OCI-M2 (cell line): ENCODE measurements at regions not wholly inside any gene's neighbourhood (a gene's known extent, or its start where the extent isn't known, plus 50 kb on each side); places are given as distances from the start of the nearest gene placed in this dataset.
"Not testable (repeated sequence)": the region's sequence is repeated elsewhere in the genome, so short reads cannot be mapped to it uniquely, and the experiment has no call there.

Experiments used
- DNase-seq: peaks from one replicate; lab custom pipeline; 2025; ENCODE audit not compliant: unreplicated experiment; lab: John Stamatoyannopoulos, UW

DNA sequence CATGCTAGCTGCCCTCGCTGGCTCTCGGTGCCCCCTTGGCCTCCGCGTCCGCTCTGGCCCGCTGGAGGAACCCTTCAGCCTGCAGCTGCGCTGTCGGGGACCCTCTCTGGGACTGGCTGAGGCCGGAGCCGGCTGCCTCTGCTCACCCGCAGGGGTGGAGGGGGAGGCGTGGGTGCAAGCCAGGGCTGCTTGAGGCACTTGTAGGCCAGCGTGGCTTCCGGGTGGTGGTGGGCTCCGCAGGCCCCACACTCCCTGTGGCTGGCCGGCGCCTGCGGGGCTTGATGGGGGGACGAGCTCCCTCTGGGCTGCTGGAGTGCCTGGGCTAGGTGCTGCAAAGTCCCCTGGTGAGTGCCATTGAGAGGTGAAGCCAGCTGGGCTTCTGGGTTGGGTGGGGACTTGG lies 429.6 kb downstream of the LRRC70 start:
- DNase-seq = no peak

DNA sequence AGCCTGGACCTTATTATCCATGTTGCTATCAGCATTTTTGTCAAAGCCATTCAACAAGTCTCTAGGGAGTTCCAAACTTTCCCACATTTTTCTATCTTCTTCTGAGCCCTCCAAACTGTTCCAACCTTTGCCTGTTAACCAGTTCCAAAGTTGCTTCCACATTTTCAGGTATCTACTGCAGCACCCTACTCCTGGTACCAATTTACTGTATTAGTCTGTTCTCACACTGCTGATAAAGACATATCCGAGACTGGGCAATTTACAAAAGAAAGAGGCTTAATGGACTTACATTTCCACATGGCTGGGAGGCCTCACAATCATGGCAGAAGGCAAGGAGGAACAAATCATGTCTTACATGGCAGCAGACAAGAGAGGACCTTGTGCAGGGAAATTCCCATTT lies 416.2 kb downstream of the LRRC70 start:
- not testable (repeated sequence) for DNase-seq

DNA sequence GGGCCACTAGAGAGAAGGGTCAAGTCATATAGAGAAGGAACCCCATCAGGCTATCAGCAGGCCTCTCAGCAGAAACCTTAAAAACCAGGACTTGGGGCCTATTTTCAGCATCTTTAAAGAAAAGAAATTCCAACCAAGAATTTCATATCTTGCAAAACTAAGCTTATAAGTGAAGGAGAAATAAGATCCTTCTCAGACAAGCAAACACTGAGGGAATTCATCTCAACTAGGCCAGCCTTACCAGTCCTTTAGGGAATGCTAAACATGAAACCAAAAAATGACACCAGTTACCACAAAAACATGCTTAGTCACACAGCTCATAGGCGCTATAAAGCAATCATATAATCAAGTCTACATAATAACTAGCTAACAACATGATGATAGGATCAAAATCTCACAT lies 407.1 kb downstream of the LRRC70 start:
- DNase-seq = no peak

DNA sequence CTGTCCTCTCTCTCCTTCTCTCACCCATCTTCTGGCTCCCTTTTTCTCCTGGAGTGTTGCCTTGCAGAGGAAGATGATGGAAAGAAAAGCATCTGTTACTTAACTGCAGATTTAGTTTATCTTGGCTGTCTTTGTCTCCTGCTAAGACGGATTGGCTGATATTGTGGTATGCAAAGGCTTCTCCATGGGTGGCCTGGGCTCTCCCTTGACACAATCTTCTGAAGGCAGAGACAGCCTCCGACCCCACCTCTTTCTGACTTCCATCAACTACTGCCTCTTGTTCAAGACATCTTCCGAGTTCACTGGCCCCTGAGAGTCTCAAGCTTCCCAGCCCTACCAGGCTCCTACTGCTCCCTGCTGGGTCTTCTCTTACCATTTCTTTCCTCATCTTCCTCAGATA lies 403.7 kb downstream of the LRRC70 start:
- no peak for DNase-seq

DNA sequence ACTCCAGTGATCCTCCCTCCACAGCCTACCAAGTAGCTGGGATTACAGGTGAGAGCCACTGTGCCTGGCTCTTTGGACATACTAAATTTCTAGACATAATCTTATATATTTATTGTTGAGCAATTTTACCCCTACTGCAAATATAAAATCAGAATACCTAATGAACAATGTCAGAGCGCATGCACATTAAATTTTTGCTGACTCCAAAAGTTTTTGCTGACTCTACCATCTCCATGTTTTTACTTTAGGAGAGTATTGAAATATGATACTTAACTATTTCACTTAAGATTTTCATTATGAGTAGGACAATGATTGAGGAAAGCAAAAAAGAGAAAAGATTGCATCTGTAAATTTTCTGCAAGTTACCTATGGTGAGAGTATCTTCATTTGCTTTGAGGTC lies 402.3 kb downstream of the LRRC70 start:
- no peak for DNase-seq

DNA sequence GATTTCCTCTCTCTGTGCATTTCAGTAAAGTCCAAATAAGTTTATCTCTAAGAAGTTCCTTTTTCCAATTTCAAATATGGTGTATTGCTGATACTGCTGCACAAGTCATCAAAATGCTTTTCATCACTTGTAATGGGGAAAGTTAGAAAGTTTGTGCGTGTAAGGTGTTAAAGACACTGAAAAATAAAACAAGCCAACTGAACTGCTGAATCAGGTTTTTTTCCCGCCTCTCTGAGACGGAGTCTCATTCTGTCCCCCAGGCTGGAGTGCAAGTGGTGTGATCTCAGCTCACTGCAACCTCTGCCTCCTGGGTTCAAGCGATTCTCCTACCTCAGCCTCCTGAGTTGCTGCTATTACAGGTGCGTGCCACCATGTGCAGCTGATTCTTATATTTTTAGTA lies 400.9 kb downstream of the LRRC70 start:
- no peak for DNase-seq

DNA sequence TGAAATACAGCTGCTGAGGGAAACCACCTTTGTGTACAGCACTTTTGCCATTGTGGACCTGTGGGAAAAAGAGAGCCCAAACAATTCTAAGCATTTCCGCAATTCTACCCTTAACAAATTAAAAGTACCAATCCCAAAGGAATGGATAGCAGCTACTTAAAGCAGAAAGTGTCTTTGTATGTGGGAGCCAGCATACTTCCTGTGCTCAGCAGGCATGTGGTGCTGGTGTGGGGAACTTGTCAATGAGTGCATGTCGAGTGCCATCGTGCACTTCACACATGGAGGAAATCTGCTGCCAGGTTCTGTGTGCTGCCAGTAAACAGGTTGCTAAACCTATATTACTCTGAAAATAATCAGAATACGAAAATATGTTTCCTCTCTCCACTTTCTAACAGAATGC lies 399.0 kb downstream of the LRRC70 start:
- no peak for DNase-seq

DNA sequence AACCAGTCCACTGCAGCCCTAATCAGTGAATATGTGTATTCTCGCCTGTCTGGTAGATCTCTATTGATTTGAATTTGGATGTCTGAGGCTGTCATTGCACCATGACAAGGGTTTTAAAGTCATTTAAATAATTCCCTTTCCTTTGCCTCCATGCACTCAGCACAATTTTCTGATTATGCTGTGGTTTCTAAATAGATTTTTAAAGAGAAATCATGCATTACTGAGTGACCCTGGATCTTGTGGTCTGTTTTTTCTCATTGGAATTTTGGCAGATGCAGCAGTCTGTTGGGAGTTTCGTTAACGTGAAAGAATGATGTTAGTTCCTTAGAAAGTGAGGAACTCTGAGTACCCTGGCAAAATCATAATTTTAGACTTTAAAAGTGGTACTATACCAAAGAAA lies 396.0 kb downstream of the LRRC70 start:
- DNase-seq = no peak

DNA sequence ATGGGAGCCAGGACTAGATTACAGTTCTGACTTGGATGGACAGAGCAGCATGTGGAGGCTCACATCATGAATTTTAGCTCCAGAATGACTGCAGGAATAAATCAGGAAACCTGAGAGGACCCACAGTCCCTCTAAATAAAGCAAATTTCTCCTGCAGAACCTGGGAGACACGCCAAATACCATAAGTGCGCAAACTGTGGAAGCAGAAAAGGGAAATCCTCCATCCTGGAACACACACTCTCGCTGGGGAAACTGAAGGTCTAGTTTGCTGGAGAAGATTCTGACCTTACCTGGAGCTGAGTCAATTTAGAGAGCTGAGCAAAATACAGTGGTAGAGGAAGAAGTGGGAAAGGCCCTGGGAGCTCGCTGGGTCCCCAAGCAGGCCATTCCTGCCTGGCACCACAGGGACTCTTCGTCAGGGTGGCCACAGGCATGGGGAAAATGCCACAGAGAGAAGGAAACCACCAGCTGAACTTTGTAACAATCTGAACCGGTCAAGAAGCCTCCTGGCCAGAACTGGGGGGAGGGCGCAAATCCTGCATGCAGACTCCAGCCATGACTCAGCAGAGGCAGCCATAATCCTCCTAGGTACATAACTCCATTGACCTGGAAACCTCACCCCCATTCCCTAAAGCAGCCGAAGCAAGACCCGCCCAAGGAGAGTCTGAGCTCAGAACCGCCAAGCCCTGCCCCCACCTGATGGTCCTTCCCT lies 390.9 kb downstream of the LRRC70 start:
- DNase-seq = no peak

DNA sequence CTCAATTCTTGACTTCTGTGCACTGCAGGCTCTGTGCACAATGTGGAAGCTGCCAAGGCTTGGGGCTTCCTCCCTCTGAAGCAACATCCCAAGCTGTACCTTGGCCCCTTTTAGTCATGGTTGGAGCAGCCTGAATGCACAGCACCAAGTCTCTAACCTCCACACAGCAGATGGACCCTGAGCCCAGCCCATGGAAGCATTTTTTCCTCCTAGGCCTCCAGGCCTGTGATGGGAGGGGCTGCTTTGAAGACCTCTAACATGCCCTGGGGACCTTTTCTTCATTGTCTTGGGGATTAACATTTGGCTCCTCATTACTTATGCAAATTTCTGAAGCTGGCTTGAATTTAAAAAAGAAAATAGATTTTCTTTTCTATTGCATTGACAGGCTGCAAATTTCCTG lies 385.8 kb downstream of the LRRC70 start:
- DNase-seq = no peak

DNA sequence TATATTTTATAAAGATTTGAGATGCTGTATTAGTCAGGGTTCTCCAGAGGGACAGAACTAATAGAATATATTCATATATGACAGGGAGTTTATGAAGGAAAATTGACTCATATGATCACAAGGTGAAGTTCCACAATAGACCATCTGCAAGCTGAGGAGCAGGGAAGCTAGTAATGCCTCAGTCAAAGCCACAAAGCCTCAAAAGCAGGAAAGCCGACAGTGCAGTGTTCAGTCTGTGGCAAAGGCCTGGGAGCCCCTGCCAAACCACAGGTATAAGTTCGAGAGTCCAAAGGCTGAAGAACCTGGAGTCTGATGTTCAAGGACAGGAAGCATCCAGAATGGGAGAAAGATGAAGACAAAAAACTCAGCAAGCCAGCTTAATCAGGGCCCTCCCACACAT lies 382.2 kb downstream of the LRRC70 start:
- no peak for DNase-seq

DNA sequence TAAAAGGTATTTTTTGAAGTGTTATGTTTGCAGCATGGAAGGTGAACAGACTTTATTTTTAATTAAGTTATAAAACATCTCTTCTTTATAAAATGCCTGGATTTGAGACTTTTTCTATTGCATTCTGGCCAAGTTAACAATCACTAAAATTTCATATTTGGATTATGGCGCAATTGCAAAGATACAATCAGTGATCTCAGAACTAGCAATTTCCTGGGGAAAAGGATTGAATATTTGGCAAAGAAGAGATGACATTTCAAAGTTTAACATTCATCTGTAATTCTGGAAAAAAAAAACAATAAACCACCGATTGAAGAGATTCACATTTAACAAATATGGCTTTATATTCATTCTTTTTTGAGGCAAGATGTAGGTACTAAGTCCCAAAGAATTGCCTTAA lies 378.0 kb downstream of the LRRC70 start:
- DNase-seq = no peak

DNA sequence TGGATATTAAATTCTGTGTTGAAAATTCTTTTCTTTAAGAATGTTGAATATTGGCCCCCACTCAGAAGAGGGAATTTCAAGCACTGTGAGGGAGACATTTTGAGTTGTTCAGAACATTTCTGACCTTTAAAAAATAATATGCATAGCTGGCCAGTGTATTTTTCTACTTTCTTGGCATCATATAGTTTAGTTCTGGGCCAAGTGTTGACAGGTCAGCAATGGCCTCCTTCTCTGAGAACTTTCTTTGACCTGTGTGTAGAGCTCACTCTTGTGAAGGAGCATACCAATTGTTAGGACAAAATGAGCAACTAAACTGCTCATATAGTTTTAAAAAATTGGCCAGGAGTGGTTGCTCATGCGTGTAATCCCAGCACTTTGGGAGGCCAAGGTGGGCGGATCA lies 376.0 kb downstream of the LRRC70 start:
- DNase-seq = no peak

DNA sequence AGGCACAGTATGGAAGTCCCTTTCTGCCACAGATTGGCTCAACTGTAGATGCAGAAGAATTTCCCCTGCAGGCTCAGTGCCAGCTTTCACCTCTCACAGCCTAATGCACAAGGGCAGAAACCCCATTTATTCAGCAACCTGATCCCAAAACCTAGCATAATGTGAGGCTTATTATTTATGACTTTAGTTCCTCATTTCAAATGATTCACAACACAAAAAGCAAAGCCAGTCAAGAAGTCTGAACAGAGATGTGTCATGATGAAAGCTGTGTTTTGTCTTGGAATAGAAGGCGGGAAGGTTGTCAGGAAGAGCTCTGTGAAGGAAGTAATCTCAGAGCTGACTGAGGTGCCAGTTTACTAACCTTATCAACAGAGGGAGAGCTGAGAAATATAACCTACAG lies 369.7 kb downstream of the LRRC70 start:
- no peak for DNase-seq

DNA sequence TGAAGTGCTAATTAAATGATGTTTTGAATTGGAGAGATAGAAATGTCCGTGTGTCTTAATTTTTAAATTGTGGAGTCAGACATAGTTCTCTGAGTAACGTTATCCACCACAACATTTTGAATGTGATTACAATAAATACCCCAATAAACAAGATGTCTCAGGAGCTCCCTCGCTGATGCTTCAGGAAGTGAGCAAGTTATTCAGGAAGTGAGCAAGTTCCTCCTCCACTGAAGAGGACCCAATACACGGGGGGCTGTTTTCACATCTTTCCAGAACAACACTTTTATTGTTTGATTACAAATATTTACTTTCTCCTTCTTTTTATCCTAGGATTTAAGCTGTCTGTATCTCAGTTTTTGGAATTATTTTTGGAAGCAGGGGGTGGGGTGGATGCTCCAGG lies 363.8 kb downstream of the LRRC70 start:
- DNase-seq = no peak

DNA sequence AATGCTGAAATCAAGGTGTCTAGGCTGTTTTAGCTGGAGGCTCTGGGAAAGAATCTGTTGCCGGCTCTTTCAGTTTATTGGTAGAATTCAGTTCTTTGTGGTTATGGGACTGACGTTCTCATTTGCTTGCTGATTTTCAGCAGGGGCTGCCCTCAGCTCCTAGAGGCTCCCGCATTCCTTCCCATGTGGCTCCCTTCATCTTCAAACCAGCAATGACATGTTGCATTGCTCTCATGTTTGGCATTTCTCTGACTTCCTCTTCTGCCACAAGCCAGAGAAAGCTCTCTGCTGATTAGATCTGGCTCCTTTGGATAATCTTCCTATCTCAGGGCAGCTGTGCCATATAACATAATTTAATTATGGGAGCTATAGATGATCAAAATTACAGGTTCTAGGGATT lies 360.3 kb downstream of the LRRC70 start:
- DNase-seq = no peak

DNA sequence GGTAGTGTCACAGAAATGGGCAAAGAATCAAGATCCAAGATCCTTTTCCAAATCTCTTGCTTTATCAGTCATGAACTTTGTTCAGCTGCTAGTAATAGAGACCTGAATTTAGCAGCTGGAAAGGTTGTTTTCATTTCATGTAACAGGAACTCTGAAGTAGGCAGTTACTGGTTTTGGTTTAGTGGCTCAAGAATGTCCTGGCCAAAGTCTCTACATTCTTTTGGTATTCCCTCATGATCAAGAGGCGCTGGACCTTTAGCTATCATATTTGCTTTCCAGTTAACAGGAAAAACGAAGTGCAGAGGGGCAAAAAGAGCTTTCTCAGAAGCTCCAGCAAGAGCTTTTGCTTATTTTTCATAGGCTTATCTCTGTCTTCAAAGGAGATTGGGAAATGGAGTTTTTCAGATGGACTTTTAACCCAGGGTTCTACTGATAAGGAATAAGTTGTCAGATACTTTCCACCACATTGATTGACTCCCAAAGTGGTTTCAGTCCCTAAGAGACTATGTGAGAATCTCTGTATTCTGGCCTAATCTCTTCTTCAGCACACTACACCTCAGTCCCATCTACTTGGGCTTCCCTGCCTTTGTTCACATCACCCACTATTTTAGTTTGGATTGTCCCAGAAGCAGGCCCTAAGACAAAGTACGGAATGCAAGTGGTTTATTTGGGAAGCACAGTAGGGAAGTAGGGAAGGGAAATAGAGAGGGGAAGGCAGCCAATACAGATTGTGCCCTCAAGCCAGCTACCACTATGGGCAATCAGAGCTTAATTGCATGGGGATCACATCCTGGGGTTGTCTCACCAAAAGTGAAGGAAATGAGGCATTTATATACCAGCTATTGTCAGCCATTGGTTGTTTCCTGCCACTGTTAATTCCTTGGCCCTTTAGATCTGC lies 359.3 kb downstream of the LRRC70 start:
- DNase-seq = no peak

DNA sequence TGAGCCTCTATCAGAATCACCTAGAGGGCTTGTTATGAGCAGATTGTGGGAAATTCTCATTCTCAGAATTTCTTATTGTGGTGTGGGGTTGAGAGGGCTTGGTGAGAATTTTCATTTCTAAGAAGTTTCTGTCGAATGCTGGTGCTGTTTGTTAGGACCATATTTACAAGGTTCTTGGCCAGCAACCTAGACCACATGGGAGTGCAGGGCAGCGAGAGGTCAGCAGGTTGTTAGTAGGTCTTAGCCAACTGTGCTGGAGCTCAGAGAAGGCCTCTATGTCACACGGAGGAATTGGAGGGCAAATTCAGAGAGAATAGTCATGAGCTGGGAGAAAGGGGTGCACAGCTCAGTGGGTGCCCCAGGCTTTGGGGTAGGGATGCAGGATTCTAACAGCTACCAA lies 357.0 kb downstream of the LRRC70 start:
- DNase-seq = no peak

DNA sequence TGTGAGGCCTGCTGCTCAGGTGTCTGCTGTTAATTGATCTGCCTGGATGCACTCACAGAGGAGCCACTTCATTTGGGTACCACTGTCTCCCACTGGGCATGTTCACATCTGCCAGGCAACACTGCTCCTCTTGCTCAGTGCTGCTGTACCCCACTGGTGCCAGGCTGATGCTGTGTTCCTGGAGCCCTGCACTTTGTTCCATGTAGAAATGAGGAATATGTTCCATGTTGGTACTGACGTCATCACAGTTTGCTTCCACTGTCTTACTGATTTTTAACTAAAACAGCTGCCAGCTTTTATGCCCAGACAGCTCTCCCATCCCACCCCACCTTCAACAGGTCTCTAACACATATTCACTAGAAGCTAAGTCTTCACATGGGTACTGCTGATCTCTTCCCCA lies 355.7 kb downstream of the LRRC70 start:
- DNase-seq = no peak

DNA sequence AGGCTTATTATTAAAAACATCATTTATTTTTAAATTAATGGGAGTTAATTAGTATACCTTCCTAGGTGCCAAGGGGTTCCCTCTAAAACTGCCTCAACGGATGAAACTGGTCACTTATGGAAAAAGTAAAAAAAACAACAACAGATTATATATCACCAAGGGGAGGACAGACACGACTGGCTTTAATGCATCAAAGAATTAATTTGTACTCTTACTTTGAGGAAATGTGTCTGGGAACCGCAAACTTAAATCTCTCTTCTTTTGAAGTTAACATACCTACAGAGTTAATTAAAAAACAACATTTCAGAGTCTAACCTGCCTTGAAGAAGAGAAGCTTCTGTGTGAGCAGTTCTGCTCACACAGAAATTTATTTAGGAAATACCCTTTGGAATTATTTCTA lies 354.6 kb downstream of the LRRC70 start:
- no peak for DNase-seq

DNA sequence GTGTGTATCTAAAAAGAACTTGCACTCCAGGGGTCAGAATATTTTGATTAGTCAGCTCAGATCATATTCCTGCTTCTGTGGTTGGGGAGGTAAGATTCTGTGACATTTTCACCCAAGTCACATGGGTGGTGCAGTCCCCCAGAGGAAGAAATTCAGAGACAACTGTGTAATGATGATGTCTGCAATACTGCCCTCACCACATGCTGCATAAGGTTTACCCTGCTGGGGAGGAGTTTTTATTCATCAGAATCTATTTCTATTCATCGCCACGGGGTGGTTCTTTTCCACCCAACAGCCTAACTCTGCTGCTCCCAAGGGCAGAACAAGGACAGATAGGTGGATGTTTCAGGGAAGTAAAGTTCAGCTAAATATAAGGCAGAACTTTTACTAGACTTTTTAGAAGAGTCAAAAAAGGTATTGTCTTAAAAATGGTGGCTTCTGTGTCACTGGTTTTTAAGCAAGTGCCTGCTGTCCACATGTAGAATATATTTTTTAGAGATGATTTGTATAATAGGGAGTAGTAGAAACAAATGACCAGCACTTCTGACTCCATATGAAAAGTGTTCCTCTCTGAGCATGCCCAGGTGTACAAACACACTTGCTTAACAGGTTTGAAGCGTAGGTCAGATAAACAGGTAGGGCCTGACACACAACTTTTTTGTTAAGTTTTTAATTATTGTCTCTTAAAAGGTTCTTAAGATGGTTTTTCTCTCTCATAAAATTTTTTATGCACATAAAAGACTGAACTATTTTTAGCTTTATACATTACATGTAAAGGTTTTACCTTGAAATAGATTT lies 352.7 kb downstream of the LRRC70 start:
- DNase-seq = no peak

DNA sequence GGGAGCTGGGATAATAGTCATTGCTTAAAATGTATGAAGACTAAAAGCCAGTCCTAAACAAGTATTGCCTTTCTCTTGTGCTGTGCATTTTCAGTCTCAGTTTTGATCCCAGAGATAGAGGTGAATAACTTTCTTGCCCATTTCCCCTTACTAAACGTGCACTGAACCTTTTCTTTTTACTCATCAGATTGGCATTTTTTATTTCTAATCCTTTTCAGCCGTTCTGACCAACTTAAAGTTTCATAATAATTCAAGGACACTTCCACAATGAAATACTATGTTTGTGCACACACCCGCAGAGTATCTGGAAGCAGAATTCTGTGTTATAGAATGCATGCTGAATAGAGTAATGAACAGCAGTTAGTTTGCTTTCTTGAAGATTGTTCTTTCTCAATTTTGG lies 343.6 kb downstream of the LRRC70 start:
- no peak for DNase-seq
